Fibroblast of lung (primary cell): ENCODE measurements at regions not wholly inside any gene's neighbourhood (a gene's known extent, or its start where the extent isn't known, plus 50 kb on each side); places are given as distances from the start of the nearest gene placed in this dataset.
"Not testable (repeated sequence)": the region's sequence is repeated elsewhere in the genome, so short reads cannot be mapped to it uniquely, and the experiment has no call there.

ENCODE experiments used
- DNase-seq, 2 donors: peaks; one replicate each; pipeline versions ENCODE4 v3.0.0 to v3.0.0-alpha.2; 2010; ENCODE audit warnings: low read depth in 2 of 2
- H2AFZ ChIP-seq: 2 replicates; pipeline ENCODE4 v1.5.1; 2012; ENCODE audit warnings: low read length, control low read depth, inconsistent platforms
- H3K27ac ChIP-seq: 2 replicates; pipeline ENCODE4 v1.5.1; 2011; ENCODE audit warnings: low read length, control low read depth; ENCODE audit not compliant: insufficient read depth
- H3K27me3 ChIP-seq: 2 replicates; pipeline ENCODE4 v1.5.1; 2011; ENCODE audit warnings: mild to moderate bottlenecking, low read length; ENCODE audit not compliant: control insufficient read depth, insufficient read depth
- H3K36me3 ChIP-seq: 2 replicates; pipeline ENCODE4 v1.5.1; 2011; ENCODE audit warnings: low read length; ENCODE audit not compliant: control insufficient read depth, insufficient read depth
- H3K4me1 ChIP-seq: 2 replicates; pipeline ENCODE4 v1.5.1; 2011; ENCODE audit warnings: low read length; ENCODE audit not compliant: control insufficient read depth, insufficient read depth; ENCODE audit errors: extremely low read depth
- H3K4me2 ChIP-seq: 2 replicates; pipeline ENCODE4 v1.5.1; 2011; ENCODE audit warnings: low read length, control low read depth; ENCODE audit not compliant: insufficient read depth; ENCODE audit errors: extremely low read depth
- H3K4me3 ChIP-seq, 4 experiments: fragments of 200-600 bp in 1 of 4; sonication (generic) in 1 of 4; replicated peaks in 1 of 4; 2 replicates each; pipeline ENCODE4 v1.5.1; 2011 to 2016; ENCODE audit warnings: low read length in 4 of 4, low read depth in 3 of 4, mild to moderate bottlenecking in 3 of 4, control low read depth in 2 of 4, inconsistent platforms in 1 of 4, mixed read lengths in 1 of 4; ENCODE audit not compliant: insufficient read depth in 1 of 4; ENCODE audit errors: control extremely low read depth in 1 of 4
- H3K79me2 ChIP-seq: 2 replicates; pipeline ENCODE4 v1.5.1; 2012; ENCODE audit warnings: mild to moderate bottlenecking, low read length, inconsistent platforms; ENCODE audit not compliant: control insufficient read depth, insufficient read depth
- H3K9ac ChIP-seq: 2 replicates; pipeline ENCODE4 v1.5.1; 2011; ENCODE audit warnings: mild to moderate bottlenecking, low read length, control low read depth; ENCODE audit not compliant: insufficient read depth
- H3K9me3 ChIP-seq: 2 replicates; pipeline ENCODE4 v1.5.1; 2012; ENCODE audit warnings: low read depth, low read length; ENCODE audit not compliant: control insufficient read depth, insufficient read depth
- H4K20me1 ChIP-seq: 2 replicates; pipeline ENCODE4 v1.5.1; 2011; ENCODE audit warnings: low read length; ENCODE audit not compliant: control insufficient read depth, insufficient read depth; ENCODE audit errors: extremely low read depth
- EZH2 ChIP-seq: IDR thresholded peaks from 2 replicates; pipeline ENCODE4 v1.5.1; 2012; ENCODE audit warnings: low read length, control low read depth, mild to moderate bottlenecking; ENCODE audit errors: missing control alignments
- TF ChIP-seq, protein P1 (sequence below), 2 donors: IDR thresholded peaks in 1 of 2; conservative IDR thresholded peaks in 1 of 2; 1 replicate in 1 of 2; 2 replicates in 1 of 2; pipeline ENCODE4 v1.5.1; 2011 to 2012; ENCODE audit warnings: low read length in 2 of 2, control low read depth in 1 of 2, inconsistent platforms in 1 of 2, low read depth in 1 of 2, mild to moderate bottlenecking in 1 of 2

DNA sequence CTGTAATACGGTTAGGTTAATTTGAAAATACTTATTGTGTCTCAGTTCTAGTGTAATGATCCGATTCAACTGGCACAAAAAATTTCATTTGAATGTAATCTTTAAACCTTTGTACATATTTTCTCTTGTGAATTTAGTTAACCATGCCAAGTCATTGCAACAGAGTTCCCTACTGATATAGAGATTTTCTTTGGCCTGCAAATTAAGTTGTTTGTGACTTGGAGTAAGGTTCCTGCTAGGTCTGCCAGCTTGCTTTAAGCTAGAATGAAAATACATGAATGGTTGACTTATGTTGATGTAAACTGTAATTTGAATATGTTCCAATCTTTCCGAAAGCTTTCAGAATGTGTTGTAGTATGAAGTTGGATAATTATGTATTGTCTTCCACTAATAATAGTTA lies 1004.1 kb upstream of the EDIL3 start:
- Histone ChIP-seq H3K79me2 (no peaks in the 10 kb centered on the region), H2AFZ (no peak overlapping the region)
- DNase-seq = peak in 1 of 2 donors; percentile 0

DNA sequence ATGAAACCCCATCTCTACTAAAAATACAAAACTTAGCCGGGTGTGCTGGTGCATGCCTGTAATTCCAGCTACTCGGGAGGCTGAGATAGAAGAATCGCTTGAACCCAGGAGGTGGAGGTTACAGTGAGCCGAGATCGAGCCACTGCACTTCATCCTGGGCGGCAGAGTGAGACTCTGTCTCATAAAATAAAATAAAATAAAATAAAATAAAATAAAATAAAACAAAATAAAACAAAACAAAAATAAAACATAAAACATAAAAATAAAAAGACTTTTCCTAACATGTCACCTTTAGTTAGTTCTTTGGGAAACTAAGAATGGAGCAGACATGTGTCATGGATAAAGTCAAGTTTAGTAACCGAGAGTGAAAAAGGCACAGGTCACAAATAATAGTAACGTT lies 1007.6 kb upstream of the EDIL3 start:
- not testable (repeated sequence) for H3K79me2 ChIP-seq, H3K4me3 ChIP-seq, H3K36me3 ChIP-seq, H2AFZ ChIP-seq, H3K27me3 ChIP-seq, H3K9me3 ChIP-seq, H3K4me2 ChIP-seq, H4K20me1 ChIP-seq, DNase-seq, H3K9ac ChIP-seq, H3K4me1 ChIP-seq, H3K27ac ChIP-seq

More for the DNA sequence above, 1004.1 kb upstream of the EDIL3 start:
- H3K9me3 ChIP-seq = no peaks in the 10 kb centered on the region
- no peak overlapping the region for H3K4me3 ChIP-seq
- no peak overlapping the region for H3K27ac ChIP-seq
- no peaks in the 10 kb centered on the region for H3K4me1 ChIP-seq
- no peak overlapping the region for H3K4me2 ChIP-seq
- H3K36me3 ChIP-seq = no peaks in the 10 kb centered on the region
- no peak overlapping the region for H3K9ac ChIP-seq
- no peaks in the 10 kb centered on the region for H4K20me1 ChIP-seq
- no peaks in the 10 kb centered on the region for H3K27me3 ChIP-seq
- TF ChIP-seq, protein P1, sequence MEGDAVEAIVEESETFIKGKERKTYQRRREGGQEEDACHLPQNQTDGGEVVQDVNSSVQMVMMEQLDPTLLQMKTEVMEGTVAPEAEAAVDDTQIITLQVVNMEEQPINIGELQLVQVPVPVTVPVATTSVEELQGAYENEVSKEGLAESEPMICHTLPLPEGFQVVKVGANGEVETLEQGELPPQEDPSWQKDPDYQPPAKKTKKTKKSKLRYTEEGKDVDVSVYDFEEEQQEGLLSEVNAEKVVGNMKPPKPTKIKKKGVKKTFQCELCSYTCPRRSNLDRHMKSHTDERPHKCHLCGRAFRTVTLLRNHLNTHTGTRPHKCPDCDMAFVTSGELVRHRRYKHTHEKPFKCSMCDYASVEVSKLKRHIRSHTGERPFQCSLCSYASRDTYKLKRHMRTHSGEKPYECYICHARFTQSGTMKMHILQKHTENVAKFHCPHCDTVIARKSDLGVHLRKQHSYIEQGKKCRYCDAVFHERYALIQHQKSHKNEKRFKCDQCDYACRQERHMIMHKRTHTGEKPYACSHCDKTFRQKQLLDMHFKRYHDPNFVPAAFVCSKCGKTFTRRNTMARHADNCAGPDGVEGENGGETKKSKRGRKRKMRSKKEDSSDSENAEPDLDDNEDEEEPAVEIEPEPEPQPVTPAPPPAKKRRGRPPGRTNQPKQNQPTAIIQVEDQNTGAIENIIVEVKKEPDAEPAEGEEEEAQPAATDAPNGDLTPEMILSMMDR (conservative IDR thresholded peaks at IDR 0.05 in 1 of 2, IDR thresholded peaks at IDR 0.05 in 1 of 2; ENCODE audit: low read depth in 1 of 2, low read length in 2 of 2) = no peak
- no peak for TF ChIP-seq EZH2

DNA sequence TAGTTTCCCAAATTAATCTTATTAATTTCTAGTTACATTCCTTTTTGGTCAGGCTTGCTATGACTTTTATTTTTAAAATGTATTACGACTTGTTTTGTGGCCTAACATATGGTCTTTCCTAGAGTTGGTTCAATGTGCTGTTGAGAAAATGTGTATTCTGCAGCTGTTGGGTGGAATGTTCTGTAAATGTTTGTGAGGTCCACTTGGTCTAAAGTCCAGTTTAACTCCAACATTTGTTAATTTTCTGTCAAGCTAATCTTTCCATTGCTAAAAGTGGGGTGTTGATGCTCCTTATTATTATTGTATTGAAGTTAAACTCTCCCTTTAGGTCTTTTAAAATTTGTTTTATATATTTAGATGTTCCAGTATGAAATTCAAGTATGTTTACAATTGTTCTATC lies 1010.8 kb upstream of the EDIL3 start:
- Histone ChIP-seq H4K20me1 (no peaks in the 10 kb centered on the region), H3K79me2 (no peaks in the 10 kb centered on the region)
- no peak for DNase-seq

More for the DNA sequence above, 1010.8 kb upstream of the EDIL3 start:
- TF ChIP-seq, protein P1 (conservative IDR thresholded peaks at IDR 0.05 in 1 of 2, IDR thresholded peaks at IDR 0.05 in 1 of 2; ENCODE audit: low read depth in 1 of 2, low read length in 2 of 2) = no peak
- TF ChIP-seq EZH2 = no peak
- no peaks in the 10 kb centered on the region for H3K27me3 ChIP-seq
- H3K36me3 ChIP-seq = no peaks in the 10 kb centered on the region
- H3K9me3 ChIP-seq = no peaks in the 10 kb centered on the region
- H3K9ac ChIP-seq = no peak overlapping the region
- no peaks in the 10 kb centered on the region for H3K4me1 ChIP-seq
- H3K4me3 ChIP-seq = no peak overlapping the region
- no peak overlapping the region for H2AFZ ChIP-seq
- H3K27ac ChIP-seq = no peak overlapping the region
- no peak overlapping the region for H3K4me2 ChIP-seq
